ENCODE measurements at regions not wholly inside any gene's neighbourhood (a gene's known extent, or its start where the extent isn't known, plus 50 kb on each side); places are given as distances from the start of the nearest gene placed in this dataset.
"Not testable (repeated sequence)": the region's sequence is repeated elsewhere in the genome, so short reads cannot be mapped to it uniquely, and the experiment has no call there.

DNA sequence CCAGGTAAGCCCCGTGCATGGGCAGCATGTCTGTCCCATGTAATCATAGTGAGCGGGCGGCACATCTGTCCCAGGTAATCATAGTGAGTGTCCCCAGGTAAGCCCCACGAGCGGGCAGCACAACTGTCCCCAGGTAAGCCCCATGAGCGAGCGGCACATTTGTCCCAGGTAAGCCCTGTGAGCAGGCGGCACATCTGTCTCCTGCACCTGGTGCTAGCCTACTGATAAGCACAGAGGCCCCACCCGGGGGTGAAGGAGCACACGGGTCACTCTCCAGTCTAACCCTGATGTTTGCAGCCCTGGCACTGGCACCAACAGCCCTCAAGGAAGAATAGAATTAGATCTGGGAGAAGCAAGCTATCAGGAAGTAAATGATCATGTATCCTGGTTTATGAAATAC lies 99.2 kb downstream of the ATP6V0E2 start:
- DNase-seq (ENCODE audit: low read depth); CTCF ChIA-PET; POLR2A ChIA-PET; H3K27me3 ChIP-seq (ENCODE audit: control insufficient read depth, insufficient read depth, low read length); H3K36me3 ChIP-seq (ENCODE audit: control insufficient read depth, insufficient read depth, low read length); H3K4me3 ChIP-seq (ENCODE audit: low read depth, low read length): not testable (repeated sequence)

DNA sequence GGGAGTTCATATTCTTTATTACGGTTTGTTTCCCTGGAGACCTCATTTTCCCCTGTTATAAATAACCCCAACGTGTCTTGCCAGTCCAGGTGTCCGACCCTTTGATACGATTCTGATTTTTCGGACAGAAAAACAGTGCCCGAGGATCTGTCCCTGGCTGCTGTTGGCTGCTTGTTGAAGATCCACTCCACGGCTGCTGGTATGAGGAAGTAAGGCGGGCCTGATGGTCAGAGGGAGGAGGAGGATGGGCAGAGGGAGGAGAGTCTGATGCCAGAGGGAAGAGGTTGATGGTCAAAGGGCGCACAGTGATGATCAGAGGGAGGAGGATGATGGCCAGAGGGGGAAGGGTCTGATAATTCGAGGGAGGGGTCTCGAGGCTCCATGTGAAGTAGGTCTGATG lies 99.9 kb downstream of the ATP6V0E2 start:
- POLR2A ChIA-PET; H3K36me3 ChIP-seq (ENCODE audit: control insufficient read depth, insufficient read depth, low read length); CTCF ChIA-PET; H3K4me3 ChIP-seq (ENCODE audit: low read depth, low read length); DNase-seq (ENCODE audit: low read depth); H3K27me3 ChIP-seq (ENCODE audit: control insufficient read depth, insufficient read depth, low read length): not testable (repeated sequence)

DNA sequence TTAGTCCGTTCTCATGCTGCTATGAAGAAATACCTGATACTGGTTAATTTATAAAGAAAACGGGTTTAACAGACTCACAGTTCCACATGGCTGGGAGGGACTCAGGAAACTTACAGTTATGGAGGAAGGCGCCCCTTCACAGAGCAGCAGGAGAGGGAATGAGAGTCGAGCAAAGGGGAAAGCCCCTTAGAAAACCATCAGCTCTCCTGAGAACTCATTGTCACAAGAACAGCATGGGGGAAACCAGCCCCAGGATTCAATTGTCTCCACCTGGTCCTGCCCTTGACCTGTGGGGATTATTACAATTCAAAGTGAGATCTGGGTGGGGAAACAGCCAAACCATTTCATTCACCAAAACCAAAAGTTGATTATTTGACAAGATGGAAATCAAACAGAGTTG lies 101.8 kb downstream of the ATP6V0E2 start:
- CTCF ChIA-PET; H3K4me3 ChIP-seq (ENCODE audit: low read depth, low read length); H3K36me3 ChIP-seq (ENCODE audit: control insufficient read depth, insufficient read depth, low read length); DNase-seq (ENCODE audit: low read depth); H3K27me3 ChIP-seq (ENCODE audit: control insufficient read depth, insufficient read depth, low read length); POLR2A ChIA-PET: not testable (repeated sequence)

DNA sequence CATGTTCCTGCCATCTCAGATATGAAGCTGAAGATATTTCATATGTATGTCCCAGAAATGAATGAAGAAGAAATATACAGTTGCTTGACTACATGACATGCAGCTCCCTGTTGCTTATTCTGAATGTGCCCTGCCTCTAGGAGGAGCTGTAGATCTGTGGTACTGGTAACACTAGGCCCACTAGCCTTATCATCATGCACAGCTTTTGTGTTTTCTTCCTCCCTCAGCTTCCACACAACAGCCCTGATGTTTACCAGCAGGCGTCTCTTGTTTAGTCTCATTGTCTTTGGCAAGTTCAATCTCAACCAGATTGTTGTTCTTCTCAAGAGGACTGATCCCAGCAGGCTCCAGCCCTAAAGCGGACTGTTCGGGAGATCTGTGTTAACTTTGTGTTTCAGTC lies 104.8 kb downstream of the ATP6V0E2 start:
- H3K4me3 ChIP-seq (ENCODE audit: low read depth, low read length); POLR2A ChIA-PET; CTCF ChIA-PET; H3K27me3 ChIP-seq (ENCODE audit: control insufficient read depth, insufficient read depth, low read length); DNase-seq (ENCODE audit: low read depth); H3K36me3 ChIP-seq (ENCODE audit: control insufficient read depth, insufficient read depth, low read length): not testable (repeated sequence)

DNA sequence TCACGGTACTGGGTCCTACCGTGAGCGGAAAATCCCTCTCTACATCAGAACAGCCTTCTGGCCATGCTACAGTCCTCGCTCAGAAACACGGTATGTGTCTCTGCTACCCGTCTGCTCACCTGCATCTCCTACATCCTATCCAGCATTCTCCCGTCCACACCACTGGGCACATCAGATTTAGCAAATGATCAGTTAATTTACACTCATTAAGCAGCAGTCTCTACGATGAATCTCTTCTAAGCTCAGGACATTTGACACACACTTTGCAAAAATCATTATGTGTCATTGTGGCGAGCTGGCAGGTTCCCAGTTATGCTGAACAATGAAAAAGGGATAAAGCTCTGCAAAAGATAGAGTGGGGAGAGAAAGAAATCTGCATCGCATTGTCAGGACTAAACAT lies 105.2 kb downstream of the ATP6V0E2 start:
- POLR2A ChIA-PET; H3K4me3 ChIP-seq (ENCODE audit: low read depth, low read length); H3K36me3 ChIP-seq (ENCODE audit: control insufficient read depth, insufficient read depth, low read length); CTCF ChIA-PET; DNase-seq (ENCODE audit: low read depth); H3K27me3 ChIP-seq (ENCODE audit: control insufficient read depth, insufficient read depth, low read length): not testable (repeated sequence)

DNA sequence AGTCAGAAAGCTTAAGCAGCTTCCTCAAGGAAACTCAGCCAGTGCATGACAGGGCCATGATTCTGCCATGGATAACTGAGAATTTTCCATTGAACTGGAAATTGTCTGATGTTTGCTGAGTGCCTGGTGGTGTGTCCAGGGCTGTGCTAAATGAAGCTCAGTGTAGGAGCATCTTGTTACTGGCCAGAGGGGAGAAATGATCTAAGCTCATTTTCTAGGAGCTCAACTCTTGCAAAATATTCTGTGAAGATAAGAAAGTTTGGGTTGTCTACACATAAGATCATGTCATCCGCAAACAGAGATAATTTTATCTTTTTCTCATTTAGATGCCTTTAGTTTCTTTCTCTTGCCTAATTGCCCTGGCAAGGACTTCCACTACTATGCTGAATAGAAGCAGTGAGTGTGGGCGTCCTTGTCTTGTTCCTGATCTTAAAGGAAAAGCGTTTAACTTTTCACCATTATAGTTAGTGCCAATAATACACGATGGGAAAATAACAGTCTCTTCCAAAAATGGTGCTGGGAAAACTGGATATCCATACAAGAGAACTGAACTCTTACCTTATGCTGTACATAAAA lies 108.9 kb downstream of the ATP6V0E2 start:
- CTCF ChIA-PET; DNase-seq (ENCODE audit: low read depth); POLR2A ChIA-PET; H3K36me3 ChIP-seq (ENCODE audit: control insufficient read depth, insufficient read depth, low read length); H3K27me3 ChIP-seq (ENCODE audit: control insufficient read depth, insufficient read depth, low read length); H3K4me3 ChIP-seq (ENCODE audit: low read depth, low read length): not testable (repeated sequence)

DNA sequence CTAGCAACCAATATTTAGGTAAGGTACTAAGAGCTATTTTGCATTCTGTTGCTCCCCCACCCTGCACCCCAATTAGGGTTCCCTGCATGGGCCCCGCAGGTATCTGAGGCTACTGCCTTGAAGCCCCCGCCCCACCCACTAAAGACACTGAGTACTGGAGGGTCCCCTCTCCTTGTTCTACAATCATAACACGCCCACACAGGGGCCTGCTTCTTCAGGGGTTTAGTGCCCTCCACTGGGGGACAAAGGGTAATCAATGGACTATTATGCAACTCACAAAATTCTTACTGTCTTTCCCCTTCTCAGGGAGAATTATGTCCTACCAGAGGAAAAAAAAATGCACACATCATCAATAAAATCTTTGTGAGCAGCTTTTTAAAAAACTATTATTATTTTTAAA lies 113.1 kb downstream of the ATP6V0E2 start:
- DNase-seq (ENCODE audit: low read depth); H3K4me3 ChIP-seq (ENCODE audit: low read depth, low read length); H3K36me3 ChIP-seq (ENCODE audit: control insufficient read depth, insufficient read depth, low read length); CTCF ChIA-PET; H3K27me3 ChIP-seq (ENCODE audit: control insufficient read depth, insufficient read depth, low read length); POLR2A ChIA-PET: not testable (repeated sequence)

DNA sequence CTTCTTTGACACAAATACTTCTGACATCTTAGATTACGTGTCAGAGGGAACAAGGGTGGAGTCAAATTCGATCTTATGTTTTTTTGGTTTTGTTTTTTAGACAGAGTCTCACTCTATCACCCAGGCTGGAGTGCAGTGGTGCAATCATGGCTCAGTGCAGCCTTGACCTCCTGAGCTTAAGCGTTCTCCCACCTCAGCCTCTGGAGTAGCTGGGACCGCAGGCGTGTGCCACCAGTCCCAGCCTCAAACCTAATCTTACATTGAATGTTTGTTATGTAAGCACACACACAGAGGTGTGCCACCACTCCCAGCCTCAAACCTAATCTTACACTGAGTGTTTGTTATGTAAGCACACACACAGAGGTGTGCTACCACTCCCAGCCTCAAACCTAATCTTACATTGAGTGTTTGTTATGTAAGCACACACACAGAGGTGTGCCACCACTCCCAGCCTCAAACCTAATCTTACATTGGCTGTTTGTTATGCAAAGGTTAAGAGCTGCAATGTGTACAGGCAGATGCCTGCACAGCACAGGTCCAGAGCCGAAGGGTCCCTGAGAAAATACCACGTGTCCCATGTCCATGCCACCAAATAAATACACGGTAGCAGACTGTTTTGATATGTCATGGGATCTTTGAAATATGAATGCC lies 118.0 kb downstream of the ATP6V0E2 start:
- H3K36me3 ChIP-seq (ENCODE audit: control insufficient read depth, insufficient read depth, low read length); POLR2A ChIA-PET; DNase-seq (ENCODE audit: low read depth); H3K4me3 ChIP-seq (ENCODE audit: low read depth, low read length); CTCF ChIA-PET; H3K27me3 ChIP-seq (ENCODE audit: control insufficient read depth, insufficient read depth, low read length): not testable (repeated sequence)

DNA sequence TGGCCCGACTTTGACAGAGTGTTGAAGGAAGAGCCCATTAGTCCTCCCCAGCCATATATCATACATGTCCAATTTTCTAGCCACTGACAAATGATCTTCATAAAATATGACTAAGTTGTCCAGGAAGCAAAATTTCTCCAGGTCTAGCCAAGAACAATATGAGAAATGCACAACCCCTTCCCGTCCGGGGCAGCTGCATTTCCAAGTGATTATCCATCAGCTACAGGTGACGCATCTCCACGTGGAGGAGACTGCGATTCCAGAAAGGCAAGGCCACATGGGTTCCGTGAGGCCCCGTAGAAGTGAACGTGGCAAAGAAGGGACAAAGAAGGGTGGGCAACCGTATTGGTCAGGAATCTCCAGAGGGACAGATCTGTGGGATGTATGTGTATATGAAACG lies 118.6 kb downstream of the ATP6V0E2 start:
- H3K27me3 ChIP-seq (ENCODE audit: control insufficient read depth, insufficient read depth, low read length); H3K4me3 ChIP-seq (ENCODE audit: low read depth, low read length); H3K36me3 ChIP-seq (ENCODE audit: control insufficient read depth, insufficient read depth, low read length); CTCF ChIA-PET; DNase-seq (ENCODE audit: low read depth); POLR2A ChIA-PET: not testable (repeated sequence)

DNA sequence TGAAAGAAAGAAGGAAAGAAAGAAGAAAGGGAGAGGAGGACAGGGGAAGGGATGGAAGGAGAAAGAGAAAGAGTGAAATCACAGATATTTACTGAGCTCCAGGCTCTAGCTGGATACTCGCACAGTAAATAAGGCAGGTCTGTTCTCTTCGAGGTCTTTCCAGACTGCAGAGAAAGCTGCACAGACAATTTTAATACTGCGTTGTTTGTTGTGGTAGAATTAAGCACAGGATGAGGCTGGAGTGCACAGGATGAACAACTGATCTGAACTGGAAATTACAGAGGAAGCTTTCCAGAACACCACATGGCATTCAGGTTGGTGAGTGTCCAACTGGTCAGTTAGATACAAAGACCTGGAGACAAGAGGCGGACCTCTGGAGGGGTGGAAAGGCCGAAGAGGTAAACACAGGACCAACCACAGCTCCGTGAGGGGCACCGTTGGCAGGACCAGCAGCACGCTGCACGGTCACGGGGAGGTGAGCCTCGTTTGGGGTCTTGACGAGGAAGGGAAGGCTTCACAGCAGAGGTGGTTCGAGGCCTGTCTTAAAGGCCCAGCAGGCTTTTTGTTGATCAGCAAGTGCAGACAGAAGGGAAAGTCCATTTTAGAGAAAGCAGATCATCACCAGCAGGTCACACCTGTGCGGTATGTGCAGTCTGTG lies 121.7 kb downstream of the ATP6V0E2 start:
- POLR2A ChIA-PET; CTCF ChIA-PET; H3K4me3 ChIP-seq (ENCODE audit: low read depth, low read length); DNase-seq (ENCODE audit: low read depth); H3K36me3 ChIP-seq (ENCODE audit: control insufficient read depth, insufficient read depth, low read length); H3K27me3 ChIP-seq (ENCODE audit: control insufficient read depth, insufficient read depth, low read length): not testable (repeated sequence)

DNA sequence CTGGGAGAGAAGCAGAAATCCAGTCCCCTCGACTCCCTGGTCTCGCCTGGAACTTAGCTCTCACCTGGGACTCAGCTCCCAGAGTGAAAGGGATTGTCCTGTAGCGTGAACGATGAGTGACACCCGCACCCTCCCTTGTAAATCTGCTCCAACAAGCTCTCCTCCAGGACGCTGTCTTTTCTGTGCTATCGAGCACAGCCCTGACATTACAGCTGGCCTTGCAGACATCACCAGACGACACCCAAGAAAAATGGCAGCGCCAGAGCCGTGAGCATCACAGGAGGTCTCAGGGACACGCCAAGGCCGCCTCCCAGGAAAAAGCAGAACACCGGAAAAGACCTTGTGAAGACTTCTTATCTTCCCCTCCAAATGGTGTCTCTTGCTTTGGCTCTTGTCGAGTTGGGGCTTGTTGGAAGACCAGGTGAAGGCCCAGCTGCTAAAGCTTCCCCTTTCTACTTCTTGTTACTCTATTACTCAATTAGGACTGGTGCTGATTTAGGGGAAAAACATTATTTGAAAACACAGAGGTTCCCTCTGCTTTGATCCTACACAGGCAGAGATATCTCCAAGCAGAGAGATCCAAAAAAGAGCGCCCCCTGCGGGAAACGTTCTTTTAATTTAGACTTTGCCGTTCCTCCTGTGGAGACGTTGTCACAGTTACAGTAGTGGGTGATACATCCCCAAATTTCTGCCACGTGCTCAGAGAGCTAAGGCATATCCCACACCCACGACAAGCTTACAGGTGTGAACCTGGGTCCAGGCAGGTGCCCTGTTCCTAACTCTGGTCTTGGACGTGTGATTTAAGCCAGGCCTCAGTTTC lies 127.2 kb downstream of the ATP6V0E2 start:
- H3K27me3 ChIP-seq (ENCODE audit: control insufficient read depth, insufficient read depth, low read length); H3K36me3 ChIP-seq (ENCODE audit: control insufficient read depth, insufficient read depth, low read length); CTCF ChIA-PET; DNase-seq (ENCODE audit: low read depth); POLR2A ChIA-PET; H3K4me3 ChIP-seq (ENCODE audit: low read depth, low read length): not testable (repeated sequence)

Measured in BJ (cell line).